ENCODE measurements at regions not wholly inside any gene's neighbourhood (a gene's known extent, or its start where the extent isn't known, plus 50 kb on each side); places are given as distances from the start of the nearest gene placed in this dataset.

DNA sequence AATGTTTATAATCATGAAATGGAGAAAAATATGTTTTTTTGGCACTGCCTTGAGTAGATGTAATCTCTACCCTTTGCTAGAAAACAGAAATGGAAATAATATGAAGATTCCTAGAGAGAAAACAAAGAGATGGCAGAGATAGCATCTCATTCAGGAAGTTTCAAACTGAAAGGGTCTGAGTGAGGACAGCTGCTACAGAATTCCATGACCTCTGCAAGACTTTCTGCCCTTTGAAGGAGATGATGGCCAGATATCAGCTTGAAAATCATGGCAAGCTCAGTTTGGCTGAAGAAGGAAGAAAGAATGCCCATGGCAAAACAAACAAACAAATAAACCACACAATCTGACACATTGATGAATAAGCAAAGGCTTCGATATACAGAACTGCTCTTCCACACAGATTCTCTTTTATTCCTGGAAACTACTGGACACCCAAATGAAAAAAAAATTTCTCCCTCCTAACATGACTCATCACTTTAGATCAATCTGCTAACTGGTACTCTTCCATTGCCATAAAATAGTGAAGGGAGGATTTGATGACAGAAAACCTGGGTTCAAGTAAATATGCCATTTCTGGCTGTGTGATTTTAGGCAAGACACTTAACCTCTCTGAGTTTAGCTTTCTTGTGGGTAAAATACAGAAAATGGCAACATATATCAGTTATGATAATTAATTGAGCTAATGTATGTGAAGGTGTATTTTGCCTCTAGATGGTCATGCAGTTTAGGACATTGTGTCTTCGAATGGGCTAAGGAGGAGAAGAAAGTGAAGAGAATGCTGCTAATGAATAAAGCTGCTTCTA is 105.9 kb upstream of the SPACA1 start:
- intact Hi-C loops (cut with DNase I) = loop anchor here (10.0 kb wide), 1 partner anchor 547 kb away; no protein-coding TSS in a partner anchor
- DNase-seq (ENCODE audit: low spot score) = no peak

DNA sequence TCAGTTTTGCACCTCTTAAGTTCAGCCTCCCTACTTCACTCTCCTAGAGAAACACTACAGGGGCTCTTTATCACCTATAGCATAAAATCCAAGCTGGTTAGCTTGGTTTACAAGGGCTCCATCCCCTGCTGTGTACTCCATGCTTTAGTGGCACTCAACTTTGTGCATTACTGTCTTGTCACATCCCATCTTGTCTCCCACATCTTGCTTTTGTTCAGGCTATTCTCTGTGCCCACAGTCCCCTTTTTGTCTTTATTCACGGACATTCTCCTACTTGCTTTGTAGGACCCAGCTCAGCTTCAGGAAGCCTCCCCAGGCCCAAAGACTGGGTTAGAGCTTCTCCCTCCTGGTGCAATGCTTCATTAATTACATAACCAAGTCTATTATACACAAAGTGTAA is 107.9 kb upstream of the SPACA1 start:
- intact Hi-C loops (cut with DNase I) = loop anchor here (10.0 kb wide), 2 partner anchors 545 to 555 kb away; no protein-coding TSS in a partner anchor
- DNase-seq (ENCODE audit: low spot score) = no peak

DNA sequence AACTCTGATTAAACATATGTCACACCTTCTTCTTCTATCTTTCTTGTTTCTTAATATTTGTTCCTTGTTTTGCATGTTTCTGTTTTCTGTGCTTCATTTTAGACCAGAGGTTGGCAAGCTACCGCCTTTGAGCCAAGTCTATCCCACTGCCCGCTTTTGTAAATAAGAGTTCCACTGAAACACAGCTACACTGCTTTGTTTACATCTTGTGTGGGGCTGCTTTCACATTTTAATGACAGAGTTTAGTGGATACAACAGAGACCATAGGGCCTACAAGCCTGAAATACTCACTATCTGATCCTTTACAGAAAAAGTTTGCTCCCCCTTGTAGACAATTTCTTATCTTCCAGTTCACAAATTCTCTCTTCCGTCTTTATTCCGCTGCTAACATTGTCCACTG is 109.4 kb upstream of the SPACA1 start:
- no peak for DNase-seq (ENCODE audit: low spot score)
- intact Hi-C loops (cut with DNase I) = loop anchor here (10.0 kb wide), 1 partner anchor 557 kb away; no protein-coding TSS in a partner anchor

DNA sequence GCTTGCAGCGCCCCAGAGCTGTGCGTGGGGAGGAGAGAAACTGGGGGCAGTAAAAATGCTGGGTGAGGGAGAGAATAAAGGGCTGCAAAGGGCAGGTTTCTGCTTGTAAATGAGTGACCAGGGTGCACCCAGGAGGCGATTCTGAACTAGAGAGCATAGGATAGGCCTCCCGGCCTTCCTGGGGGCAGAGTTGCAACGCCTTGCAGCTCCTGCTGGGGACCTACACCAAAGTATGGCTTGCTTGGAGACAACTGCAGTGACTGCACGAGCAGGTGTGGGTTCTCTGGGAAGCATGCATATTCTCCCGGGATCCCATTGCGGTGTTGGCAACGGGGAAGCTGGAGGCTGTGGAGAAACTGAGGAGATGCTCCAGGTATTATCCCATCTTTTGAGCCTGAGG is 111.6 kb upstream of the SPACA1 start:
- intact Hi-C loops (cut with DNase I) = loop anchor here (10.0 kb wide), 1 partner anchor 559 kb away; no protein-coding TSS in a partner anchor
- DNase-seq (ENCODE audit: low spot score) = no peak

DNA sequence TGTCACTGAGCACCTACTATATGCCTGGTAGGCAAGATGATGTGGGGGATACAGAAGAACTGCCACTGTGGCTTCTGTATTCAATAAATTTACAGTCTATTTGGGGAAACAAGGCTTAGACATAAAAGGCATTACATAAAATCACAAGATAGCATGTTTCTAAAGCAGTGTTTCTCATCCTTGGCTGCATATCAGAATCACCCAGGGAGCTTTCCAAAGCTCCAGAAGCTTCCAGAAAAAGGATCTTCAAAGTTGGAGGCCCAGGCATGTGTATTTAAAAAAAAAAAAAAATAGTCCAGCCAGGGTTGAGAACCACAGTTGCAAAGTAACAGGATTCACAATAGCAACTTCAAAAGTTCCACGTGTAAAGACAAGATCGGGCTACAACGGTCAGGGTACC is 112.4 kb upstream of the SPACA1 start:
- DNase-seq (ENCODE audit: low spot score) = no peak
- intact Hi-C loops (cut with DNase I) = loop anchor here (10.0 kb wide), 1 partner anchor 560 kb away; no protein-coding TSS in a partner anchor

DNA sequence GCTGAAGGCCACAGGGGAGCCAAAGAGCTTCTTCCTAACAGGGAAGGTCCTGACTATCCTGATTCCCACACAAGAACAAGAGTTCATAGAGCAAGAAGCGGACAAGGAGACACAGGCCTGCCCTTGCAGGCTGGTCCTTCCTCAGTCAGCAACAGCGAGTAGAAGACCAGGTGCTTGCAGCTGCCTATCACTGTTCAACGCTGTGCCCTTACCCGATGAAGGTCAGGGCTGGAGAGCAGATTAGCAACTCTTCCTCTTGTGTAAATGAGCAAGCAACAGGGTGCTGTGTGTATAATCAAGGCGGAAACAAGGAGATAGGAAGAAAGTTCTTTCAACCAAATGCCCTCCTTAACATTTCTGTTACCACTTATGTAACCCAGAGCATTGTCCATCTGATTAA is 115.3 kb upstream of the SPACA1 start:
- intact Hi-C loops (cut with DNase I) = loop anchor here (5.0 to 10.0 kb wide), 2 partner anchors 562 to 940 kb away; no protein-coding TSS in a partner anchor
- DNase-seq (ENCODE audit: low spot score) = no peak

DNA sequence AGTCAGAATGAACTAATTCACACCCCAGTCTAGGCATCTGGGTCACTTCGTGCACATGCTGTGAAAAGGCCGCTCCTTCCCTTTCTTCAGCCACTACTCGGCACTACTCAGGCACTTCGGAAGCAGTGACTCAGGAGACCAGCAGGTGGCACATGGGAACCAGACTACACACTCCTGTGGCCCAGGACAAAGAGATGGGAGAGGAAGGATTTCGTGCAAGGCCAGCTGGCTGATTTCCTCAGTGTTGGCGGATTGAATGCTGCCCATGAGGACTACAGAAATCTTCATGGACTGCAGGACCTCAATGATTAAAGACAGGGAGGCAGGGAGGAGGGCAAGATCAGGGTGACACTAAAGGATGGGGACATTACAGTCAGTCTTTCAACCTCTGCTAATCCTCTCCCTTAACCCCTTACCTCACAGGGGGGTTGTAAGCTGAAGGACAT is 117.8 kb upstream of the SPACA1 start:
- peak; percentile 87 for DNase-seq (ENCODE audit: low spot score)
- intact Hi-C loops (cut with DNase I) = loop anchor here (5.0 to 10.0 kb wide), 3 partner anchors 565 to 942 kb away; no protein-coding TSS in a partner anchor

DNA sequence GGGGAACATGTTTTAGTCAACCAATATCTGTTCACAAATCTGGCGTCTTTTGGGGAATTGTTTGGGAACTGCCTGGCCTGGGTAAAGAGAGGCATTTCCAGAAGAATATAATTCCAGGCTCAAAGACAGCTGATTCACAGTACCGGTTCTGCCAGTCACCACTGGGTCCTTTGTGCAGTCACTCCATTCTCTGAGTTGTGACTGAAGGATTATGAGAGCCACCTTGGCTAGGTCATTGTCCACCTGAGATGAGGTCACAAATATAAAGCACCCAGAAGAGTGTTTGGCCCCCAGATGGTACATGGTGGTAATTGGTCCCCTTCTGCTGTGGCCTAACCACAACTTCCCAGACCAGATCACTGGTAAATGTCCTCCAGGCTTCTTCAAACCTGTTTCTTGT is 121.0 kb upstream of the SPACA1 start:
- DNase-seq (ENCODE audit: low spot score) = no peak
- intact Hi-C loops (cut with DNase I) = loop anchor here (10.0 kb wide), 1 partner anchor 858 kb away; no protein-coding TSS in a partner anchor

DNA sequence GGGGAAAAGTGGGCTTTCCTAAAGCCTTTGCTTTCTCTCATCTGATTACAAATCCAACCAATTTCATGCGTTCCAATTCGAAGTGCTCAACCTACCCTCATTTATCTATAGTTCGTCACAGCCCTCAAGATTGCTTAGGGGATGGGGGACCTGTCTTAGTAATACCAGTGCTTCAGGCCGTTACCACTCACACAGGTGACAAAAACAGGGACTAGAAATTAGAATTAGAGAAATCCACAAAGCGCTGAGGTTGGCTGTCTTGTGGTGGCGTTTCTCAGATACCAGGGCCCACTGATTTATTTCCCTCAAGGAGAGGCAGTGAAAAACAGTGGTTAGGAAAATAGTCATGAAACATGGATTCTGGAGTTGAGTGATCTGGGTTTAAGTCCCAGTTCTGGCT is 121.6 kb upstream of the SPACA1 start:
- intact Hi-C loops (cut with DNase I) = loop anchor here (10.0 kb wide), 1 partner anchor 859 kb away; no protein-coding TSS in a partner anchor

DNA sequence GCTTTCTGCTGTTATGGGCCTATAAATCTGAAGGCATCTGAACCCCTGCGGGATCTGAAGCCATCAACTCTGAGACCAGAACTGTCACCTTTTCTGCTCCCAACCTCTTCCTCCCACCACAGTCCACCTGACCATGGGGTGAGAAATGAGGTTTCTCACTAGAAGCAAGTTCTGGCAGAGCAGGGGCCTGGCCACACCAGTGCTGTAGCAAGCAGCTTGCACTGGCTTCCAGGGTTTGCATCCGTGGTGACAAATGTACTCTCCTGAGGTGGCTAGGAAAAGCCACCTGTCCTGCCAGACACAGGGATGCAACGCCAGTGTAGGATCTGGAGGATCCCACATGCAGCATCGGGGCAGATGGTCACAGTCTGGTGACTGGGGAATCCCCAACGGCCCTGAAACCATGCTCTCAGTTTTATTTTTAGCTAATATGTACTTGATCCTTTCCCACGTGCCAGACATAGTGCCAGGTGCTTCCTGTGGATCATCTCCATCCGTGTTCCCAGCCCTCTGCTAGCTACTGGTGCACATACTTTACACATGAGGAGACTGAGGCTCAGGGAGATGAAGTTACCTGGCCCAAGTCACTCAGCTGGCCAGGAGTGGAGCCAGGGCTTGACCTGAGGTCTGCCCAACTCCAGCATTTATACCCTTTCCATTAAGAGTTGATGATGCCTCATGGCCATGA is 122.1 kb upstream of the SPACA1 start:
- intact Hi-C loops (cut with DNase I) = loop anchor here (10.0 kb wide), 1 partner anchor 859 kb away; no protein-coding TSS in a partner anchor

More for the DNA sequence above, 121.6 kb upstream of the SPACA1 start:
- DNase-seq (ENCODE audit: low spot score) = no peak

DNA sequence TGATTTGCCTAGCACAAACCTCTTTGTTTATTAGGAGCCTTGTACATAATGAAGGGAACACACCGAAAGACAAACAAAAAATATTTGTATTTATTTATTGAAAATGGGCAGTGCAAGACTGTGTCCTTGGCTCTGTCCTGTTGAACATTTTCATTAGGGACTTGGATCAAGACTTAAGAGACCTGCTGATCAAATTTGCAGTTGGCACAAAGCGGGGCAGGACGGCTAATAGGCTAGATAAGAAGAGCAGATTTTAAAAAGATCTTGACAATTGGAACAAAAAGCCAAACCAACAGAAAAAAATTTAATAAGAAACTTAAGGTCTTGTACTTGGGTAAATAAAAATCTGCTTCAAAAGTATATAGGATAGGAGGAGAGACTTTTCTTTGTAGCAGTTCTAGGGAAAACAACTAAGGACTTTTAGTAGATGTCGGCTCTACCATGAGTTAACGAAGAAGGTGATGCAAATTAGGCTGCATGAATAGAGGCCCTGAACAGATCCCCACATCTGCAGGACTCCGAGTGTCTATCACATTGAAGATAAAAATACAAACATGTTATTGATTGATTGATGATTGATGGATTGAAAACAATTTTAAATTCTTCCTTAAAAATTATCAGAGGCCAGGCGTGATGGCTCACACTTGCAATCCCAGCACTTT is 124.1 kb upstream of the SPACA1 start:
- intact Hi-C loops (cut with DNase I) = loop anchor here (10.0 kb wide), 1 partner anchor 861 kb away; no protein-coding TSS in a partner anchor
- DNase-seq (ENCODE audit: low spot score) = no peak

More for the DNA sequence above, 122.1 kb upstream of the SPACA1 start:
- DNase-seq (ENCODE audit: low spot score) = no peak

DNA sequence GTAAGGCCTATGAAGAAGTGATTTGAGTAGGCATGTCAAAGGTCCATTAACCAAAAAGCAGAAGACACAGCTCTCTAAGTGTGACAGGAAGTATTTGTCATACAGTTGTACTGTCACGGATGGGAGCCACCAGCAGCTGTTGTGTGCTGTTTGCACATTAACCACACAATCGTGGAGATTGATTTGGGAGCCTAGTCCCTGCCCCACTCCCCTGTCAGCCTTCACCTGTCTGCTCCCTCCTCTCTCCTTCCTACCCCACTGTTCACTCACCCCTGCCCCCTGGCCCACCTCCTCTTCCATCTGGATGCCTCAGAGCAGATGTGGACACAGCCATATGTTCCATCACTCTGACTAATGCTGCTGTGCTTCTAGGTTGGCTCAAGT is 124.7 kb upstream of the SPACA1 start:
- intact Hi-C loops (cut with DNase I) = loop anchor here (10.0 kb wide), 1 partner anchor 862 kb away; no protein-coding TSS in a partner anchor
- no peak for DNase-seq (ENCODE audit: low spot score)

DNA sequence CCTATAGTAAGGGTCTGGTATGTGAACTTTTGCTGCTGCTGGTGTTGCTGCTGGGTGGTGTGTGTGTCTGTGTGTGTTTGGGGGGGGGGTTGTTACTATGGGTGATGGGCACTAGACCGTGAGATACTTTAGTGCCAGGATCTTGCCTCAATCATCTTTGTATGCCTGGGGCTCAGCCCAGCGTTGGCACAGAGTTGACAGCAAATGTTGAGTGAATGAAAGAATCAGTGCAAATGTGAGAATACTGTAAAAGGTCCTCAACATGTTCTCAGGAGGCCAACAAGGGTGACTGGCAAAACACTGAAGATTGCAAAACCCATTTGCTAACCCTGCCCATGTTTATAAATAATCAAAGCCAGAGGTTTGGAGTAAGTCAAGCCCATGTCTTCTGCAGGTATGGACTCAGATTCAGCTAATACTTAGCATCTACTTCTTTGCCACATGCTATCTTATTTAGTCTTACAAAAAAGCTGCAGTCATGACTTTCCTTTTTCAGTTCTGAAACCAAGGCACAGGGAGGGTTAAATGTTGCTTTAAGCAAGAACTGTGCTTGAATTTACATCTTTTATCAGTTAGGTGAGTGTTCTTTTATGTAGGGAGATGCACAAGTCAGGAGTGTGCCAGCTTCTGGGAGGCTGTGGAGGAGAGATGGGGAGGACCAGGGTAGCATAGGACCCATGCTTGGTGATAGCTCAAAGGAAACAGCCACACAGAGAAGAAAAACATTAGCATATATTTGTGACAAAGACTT is 125.3 kb upstream of the SPACA1 start:
- intact Hi-C loops (cut with DNase I) = loop anchor here (10.0 kb wide), 1 partner anchor 862 kb away; no protein-coding TSS in a partner anchor
- DNase-seq (ENCODE audit: low spot score) = no peak

DNA sequence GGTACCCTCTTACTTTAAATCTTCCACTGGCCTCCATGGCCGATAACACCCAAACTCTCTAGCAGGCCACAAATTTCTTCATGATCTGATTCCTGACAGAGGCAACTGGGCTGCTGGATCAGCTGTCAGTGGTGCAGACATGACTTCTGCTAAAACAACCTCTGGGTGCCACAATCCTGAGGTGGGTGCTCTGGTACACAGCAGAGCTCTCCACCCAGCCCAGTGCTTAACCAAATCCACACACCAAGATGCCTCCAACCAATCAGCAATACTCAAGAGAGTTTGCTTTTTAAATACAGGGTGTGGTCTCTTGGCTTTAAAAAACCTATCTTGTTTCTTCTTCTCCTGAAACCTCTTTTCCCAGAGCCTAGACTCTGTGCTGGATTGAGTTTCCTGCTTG is 126.6 kb upstream of the SPACA1 start:
- intact Hi-C loops (cut with DNase I) = loop anchor here (10.0 kb wide), 1 partner anchor 864 kb away; no protein-coding TSS in a partner anchor
- DNase-seq (ENCODE audit: low spot score) = no peak

DNA sequence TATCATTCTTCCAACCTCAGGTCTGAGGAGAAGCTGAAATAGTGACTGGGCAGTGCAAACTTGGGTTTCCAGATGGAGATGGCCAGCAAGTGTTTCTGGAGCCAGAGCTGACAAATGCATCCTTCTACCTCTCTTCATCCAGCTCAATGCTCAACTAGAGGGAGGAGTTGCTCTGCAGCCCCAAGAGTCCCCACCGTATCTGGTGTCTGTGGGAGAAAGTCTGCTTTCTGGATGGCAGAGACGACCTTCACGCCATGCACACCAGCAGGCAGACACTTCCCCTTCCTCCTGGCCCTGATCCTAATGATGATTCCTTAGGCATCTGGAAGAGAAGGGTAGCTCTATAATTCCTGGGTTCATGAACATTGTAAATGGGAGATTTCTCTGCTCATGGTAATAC is 127.4 kb upstream of the SPACA1 start:
- DNase-seq (ENCODE audit: low spot score) = no peak
- intact Hi-C loops (cut with DNase I) = loop anchor here (10.0 kb wide), 1 partner anchor 865 kb away; no protein-coding TSS in a partner anchor

DNA sequence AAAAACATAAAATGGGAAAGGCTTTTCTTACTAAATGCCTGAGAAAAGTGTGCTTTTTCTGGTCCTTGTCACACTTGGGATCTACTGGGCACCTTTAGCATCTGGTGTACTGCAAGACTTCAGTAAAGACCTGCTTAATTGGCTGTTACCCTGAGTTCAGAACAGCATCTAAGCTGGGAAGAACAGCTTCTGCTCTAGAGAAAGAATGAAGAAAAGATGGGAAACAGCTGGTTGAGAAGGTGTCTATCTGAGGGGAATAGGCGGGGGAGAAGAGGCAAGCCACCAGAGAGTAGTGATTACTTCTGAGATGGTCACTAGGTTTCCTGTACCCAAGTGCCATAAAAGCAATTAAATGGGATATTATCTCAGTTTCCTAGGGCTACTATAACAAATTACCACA is 128.2 kb upstream of the SPACA1 start:
- no peak for DNase-seq (ENCODE audit: low spot score)
- intact Hi-C loops (cut with DNase I) = no loop called here

DNA sequence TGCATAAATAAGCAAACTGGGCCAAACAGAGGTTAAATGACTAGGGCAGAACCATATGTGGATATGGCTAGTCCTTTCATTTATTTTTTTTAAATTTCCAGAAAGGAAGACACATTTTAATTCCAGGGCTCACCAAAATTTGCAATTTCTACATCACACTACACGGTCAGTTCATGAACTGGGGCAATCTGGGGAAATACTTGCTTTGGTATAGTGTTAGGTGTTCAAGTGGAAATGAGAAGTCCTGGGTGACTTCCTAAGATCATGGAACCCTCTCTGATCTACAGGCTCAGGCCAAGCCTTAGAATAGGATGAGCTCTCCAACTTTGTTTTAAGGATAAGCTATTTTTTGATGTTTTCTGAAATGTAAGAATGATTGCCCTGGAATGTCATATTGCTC is 128.6 kb upstream of the SPACA1 start:
- intact Hi-C loops (cut with DNase I) = no loop called here
- no peak for DNase-seq (ENCODE audit: low spot score)

DNA sequence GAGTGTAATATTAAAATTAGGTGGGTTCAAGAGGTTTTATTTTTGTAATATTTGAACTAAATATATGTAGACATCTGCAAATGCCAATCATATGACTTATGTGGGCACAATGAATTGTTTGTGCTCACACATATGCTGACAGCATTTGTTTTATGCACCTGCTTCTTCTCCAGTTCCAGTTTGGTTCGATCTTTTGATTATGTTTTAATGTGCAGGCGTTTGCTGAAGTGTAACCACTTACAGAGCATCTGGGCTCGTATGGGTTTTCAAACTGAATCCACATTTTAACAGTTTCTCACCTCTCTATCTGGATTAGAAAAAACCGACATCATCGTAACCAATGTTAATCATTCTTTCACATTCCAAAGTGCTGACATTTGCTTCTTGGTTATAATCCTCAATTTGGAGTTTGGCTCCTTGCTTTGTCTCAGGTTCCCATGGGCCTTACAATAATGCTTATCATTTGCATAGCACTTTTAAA is 129.1 kb upstream of the SPACA1 start:
- intact Hi-C loops (cut with DNase I) = no loop called here
- DNase-seq (ENCODE audit: low spot score) = no peak

DNA sequence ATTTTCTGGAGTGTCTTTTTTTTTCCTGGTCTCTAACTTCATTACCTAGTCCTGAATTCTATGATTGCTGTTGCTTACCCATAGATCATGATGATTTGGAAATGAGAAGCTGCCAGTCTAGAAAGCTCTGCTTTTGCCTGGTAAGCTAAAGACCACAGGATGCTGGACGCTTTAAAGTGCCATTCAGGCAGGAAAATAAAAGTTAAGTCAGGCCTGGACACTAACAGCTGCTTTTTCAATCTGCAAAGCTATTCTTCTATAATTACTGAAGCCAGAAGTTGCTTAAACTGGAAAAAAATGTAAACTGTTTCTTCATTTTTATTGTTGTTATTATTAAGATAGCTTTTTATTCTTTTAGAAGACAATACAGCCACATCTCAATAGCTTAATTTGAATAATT is 129.8 kb upstream of the SPACA1 start:
- no peak for DNase-seq (ENCODE audit: low spot score)
- intact Hi-C loops (cut with DNase I) = no loop called here
